H4 (cell line): ENCODE measurements at regions not wholly inside any gene's neighbourhood (a gene's known extent, or its start where the extent isn't known, plus 50 kb on each side); places are given as distances from the start of the nearest gene placed in this dataset.
A peak's percentile ranks its signal among the peaks of the same experiment; 100 is the strongest.
"Not testable (repeated sequence)": the region's sequence is repeated elsewhere in the genome, so short reads cannot be mapped to it uniquely, and the experiment has no call there.

Source experiments
- DNase-seq: peaks from one replicate; pipeline ENCODE4 v3.0.0-alpha.2; 2015; ENCODE audit warnings: low spot score

DNA sequence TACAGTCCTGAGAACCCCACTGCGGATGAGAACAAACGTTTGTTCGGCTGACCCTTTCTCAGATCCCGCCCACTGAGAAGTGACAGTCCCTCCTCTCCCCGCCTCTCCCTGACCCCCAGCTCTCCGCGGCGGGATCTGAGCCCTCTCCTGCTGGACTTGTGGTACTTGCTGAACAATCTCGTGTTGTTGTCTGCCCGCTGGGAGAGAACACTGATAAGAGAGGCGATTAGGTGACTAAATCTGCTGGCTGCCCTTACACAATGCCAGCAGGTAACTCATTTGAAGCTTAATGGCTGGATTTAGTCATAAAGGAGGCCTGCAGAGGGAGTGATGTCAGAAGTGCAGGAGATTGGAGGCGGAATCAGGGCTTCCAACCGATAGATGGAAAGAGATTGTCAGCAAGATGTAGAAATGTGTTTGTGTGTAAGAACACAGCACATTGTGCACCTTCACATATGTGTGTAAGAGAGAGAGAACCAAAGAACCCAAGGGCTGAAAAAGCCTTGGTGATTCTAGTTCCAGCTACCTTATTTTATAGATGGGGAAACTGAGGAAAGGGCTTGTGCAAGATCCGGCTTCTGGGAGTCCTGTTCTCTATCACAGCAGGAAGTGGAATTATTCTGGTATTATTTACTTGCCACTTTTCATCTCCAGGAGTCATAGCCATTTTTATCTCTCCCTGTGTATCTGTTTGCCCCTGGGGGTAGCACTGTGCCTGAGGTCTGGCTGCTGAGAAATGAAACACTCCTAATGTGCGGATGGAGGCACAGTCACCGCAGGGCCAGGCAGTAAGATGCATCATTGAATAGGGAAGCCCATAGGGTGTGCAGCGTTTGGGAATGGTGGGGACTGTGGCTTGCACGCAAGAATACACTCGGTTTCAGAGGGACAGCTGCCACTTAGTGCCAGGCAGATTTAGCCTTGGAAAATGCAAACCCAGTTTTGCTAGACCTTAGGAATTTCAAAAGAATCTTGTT lies 203.7 kb upstream of the MSX2 start:
- DNase-seq = peak; percentile 48

DNA sequence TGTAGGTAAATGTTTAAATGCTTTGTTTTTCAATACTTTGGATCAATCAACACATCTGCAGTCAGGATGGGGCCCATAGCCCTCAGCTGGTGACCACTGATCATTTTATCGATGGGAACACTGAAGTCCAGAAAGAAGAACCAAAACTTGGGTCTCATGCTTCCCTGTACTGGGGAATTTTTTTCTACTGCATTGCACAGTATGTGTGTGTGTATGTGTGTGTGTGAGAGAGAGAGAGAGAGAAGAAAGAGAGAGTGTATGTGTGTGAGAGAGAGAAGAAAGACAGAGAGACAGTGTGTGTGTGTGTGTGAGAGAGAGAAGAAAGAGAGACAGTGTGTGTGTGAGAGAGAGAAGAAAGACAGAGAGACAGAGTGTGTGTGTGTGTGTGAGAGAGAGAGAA lies 202.9 kb upstream of the MSX2 start:
- DNase-seq = no peak

DNA sequence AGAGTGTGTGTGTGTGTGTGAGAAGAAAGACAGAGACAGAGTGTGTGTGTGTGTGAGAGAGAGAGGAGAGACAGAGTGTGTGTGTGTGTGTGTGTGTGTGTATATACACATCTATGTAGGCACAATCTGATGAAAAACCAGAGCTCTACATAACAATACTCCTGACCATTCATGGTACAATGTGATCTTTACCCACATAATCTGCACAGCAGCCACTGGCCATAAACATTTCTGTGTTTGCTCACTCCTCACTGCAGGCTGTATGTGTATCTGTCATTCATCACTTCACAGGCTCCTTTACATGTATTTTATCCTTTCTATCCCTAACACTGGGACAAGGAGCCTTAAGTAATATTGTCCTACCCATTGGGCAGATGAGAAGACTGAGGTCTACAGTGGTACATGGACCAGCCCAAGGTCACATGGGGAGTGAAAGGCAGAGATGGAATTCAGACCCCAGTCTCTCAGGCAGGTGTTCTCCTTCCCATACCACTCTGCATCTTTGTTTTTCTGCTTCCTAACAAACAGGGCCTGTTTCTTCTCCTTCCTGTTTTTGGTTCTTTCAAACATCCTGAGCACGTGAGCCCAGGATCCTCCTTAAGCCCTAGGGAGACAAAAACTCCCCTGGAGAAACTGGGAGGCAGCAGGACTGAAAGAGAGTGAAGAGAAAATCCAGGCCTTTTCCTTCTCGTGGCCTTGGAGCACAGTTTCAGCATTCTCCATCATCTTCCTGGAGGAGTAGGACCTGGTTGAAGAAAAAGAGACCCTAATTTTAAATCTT lies 201.7 kb upstream of the MSX2 start:
- DNase-seq = no peak

DNA sequence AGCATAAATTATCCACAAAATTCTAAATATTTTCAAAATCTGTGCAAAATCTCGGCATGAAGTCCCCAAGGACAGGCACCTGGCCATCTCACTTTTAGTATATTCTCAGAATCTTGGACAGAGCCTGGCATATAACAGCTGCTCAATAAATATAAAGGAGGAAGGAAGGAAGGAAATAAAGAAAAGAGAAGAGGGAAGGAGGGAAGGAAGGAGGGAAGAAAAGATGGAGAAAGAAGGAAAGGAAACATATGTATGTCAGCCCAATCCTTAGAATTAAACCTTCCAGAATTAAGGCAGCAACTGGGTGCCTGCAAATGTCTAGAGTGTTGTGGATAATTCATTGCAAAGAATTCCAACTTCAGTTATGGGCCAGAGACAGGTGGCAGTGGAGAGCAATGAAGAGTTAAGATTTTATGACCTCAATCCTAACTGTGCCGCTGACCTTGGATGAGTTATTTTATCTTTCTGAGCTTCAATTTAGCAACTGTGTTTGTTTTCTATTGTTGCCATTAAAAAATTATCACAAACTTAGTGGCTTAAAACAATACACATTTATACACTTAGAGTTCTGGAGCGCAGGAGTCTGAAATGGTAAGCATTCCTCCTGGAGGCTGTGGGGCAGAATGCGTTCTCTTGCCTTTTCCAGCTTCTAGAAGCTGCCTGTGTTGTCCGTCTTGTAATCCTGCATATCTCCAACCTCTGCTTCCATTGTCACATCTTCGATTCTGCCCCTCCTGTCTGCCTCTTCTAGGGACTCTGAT lies 200.9 kb upstream of the MSX2 start:
- no peak for DNase-seq

DNA sequence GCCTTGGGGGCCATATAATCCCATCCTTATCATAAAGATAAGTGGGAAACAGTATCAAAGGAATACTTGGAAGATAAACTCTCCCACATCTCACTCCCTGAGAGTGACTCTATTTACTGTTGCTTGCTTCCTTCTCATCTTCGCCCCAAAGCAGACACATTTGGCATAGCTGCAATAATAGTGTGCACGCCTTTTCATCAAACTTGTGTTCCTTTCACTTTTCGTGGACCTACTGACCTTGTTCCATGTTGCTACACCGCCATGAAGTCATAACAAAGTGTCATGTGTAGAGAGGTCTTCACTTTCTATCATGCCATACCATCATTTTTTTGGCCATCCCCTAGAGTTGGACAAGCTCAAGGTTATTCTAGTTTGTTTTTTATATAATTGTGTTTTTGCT lies 200.0 kb upstream of the MSX2 start:
- DNase-seq = no peak

DNA sequence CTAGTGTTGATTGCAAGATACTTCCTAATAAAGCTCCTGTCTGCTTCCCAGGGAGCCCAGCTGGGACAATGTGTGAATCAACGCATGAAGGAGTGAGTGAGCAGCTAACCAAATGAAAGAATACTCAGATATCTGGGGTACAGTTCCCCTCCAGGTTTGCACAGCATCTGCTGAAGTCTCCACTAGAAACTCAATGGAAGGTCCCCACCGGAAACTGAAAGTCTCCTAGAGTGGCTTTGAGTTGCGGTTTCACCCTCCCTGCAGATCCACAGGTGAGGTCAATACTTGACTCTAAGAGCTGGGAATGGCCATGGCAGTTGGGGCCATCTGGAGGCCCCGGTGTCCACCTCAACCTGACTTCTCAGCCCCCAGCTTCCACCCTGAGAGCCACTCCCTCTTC lies 198.2 kb upstream of the MSX2 start:
- no peak for DNase-seq

DNA sequence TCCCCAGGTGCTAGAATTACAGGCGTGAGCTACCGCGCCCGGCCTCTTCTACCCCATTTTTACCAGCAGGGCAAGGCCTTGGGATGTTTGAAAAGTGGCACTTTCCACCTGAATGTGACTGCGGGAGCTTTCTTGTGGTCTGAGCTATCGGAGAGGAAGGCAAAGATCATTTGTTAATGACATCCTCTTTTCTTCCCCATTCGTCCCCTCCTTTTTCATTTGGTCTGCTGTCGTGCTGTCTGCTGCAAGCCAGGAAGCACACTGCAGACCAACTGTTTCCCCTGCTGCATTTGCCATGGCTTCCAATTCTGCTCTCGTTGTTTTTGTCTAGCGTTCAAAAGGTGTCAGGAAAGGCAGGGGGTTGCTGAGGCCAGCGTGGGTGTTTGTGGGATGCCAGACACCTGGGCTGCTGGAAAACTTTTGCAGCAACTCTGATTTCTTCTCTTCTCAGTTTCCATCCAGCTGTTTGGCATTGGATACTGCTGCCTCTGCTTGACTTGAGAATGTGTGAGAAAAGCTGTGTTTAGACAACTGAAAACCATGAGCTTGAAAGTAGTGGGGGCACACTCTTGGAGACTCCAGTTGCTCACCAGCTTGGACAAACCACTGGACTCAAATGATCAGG lies 196.4 kb upstream of the MSX2 start:
- no peak for DNase-seq

DNA sequence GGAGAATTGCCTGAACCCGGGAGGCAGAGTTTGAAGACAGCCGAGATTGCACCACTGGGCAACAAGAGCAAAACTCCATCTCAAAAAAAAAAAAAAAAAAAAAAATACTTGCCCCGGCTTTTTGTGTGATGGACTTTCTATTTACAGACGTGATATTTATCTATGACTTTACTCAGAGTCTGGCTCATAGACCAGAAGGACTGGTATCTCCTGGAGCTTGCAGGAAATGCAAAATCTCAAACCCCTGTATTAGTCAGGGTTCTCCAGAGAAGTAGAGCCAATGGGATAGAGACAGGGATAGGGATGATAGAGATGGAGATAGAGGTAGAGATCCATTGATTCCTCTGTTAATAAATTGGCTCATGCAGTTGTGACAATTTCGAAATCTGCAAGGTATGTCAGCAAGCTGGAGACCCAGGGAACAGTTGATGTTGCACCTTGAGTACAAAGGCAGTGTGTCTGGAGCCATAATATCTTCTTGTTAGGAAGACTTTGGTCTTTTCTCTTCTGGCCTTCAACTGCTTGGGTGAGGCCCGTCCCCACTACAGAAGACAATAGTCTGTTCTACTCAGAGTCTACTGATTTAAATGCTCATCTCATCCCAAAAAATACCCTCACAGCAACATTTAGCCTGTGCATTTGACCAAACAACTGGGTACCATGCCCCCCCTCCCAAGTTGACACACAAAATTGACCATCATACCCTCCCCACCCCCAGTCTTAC lies 195.4 kb upstream of the MSX2 start:
- DNase-seq = no peak

DNA sequence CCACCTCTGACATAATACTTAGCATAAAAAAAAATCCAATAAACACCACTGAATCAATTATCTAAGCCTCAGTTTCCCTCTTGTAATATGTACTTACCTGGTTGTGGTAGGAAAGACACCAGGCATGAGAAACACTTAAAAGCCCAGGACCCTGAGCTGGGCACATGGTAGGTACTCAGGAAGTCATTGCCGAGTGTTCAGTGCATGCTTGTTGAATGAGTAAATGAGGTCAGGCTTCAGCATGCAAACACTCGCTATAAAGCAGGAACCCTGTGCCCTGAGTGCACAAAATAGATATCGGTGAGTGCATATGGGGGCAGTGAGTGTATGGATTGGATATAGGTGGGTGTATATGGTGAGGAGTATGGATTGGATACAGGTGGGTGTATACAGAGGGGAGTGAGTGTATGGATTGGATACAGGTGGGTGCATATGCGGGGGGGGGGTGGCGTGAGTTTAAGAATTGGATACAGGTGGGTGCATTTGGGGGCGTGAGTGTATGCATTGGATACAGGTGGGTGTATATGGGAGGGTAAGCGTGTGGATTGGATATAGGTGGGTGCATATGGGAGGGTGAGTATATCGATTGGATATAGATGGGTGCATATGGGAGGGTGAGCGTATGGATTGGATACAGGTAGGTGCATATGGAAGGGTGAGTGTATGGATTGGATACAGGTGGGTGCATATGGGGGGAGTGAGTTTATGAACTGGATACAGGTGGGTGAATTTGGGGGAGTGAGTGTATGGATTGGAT lies 194.3 kb upstream of the MSX2 start:
- no peak for DNase-seq

DNA sequence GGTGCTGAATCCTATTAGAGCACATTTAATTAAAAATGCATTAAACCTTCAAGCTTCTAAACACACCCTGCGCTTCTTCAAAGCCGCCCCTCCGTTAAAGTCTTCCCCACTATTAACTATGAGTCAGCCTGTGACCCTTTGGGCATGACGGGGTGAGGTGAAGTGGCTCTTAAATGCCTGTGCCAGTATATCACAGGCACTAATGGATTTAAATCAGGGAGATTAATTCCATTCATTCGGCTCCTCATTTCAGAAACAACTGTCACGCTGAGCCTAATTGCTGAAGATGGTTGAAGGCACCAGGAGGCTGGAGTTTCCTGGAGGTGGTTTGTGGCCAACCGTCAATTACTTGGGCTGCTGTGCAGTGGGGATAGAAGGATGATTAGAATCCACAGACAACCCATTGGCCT lies 192.6 kb upstream of the MSX2 start:
- DNase-seq = peak; percentile 51

DNA sequence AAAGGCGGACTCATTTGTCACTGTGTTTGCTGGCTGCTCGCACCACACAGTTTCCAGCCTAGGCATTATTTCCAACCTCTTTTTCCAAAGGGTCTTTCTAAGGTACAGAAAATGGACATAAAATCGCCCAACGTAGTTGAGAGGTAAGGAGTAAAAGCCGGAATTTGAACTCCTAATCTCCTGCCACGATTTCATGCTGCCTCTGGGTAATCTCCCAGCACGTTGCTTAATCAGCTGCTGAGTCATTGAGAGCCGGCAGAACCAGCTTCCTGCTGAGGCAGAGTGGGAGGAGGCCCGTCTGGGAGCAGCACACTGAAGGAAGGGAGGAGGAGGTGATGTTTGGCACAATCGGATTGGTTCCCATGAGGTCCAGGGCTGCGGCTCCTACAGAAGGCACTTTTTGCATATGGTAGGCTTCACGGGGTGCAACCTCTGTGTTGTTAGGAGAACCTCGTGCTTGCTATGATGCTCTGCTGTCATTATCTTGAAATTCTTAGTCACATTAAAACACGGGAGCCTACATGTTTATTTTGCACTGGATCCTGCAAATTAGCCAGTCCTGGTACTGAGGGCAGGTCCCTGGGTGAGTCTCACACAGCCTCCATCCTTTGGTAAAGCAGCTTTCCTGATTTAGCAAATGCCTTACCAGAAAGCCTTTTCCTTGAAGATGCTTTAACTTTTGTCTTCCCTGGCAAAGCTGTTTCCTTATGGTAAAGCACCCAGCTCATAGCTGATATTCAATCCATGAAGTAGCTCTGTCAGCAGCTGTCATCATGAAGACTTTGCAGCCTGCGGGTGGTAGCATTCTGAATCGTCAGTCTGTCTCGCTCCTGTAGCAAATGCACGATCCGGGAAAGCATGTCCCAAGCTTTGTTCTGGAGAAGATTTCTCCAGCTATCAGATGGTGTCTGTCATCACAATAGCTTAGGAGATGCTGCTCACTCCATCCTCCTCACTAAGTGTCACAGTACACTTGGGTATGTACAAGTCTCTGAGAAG lies 191.6 kb upstream of the MSX2 start:
- DNase-seq = peak; percentile 99

DNA sequence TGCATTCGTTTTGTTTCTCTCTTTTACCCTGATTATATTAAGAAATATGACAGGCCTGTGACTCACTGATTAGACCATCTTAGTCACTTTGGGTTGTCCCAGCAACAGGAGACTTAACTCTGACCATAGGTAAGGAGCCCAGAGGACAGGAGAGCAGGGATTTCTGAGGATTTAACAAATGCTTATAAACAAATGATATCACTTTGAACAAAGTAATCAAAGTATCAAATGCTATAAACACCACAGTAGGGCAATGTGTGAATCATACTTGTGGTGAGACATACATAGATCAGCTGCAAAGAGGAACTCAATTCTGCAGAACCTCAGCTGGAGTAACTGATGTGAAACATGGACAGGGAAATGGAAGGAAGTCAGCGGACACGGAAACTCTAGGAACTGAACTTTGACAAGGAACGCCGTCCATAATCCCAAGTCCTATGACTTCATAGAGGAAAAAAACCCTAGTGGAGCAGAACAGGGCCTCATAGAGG lies 190.6 kb upstream of the MSX2 start:
- DNase-seq = peak; percentile 98

DNA sequence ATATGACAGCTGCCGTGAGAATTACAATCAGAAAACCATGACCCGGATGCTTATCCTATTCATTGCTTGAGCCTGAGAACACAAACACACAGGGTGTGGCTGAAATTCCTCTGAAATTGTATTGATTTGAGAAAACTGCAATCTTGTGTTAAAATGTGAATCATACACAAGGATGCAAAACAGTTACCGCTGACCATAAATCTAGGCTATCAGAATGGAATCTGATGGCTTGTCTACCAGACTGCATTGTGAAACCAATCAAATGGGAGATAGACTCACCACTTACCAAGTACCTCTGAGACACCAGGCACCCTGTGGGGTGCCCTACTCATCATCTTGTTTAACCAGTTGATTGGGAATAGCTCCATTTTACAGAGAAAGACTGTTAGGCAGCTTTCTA lies 188.7 kb upstream of the MSX2 start:
- peak; percentile 41 for DNase-seq

DNA sequence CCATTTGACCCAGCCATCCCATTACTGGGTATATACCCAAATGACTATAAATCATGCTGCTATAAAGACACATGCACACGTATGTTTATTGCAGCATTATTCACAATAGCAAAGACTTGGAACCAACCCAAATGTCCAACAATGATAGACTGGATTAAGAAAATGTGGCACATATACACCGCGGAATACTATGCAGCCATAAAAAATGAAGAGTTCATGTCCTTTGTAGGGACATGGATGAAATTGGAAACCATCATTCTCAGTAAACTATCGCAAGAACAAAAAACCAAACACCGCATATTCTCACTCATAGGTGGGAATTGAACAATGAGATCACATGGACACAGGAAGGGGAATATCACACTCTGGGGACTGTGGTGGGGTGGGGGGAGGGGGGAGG lies 184.6 kb upstream of the MSX2 start:
- DNase-seq = not testable (repeated sequence)

DNA sequence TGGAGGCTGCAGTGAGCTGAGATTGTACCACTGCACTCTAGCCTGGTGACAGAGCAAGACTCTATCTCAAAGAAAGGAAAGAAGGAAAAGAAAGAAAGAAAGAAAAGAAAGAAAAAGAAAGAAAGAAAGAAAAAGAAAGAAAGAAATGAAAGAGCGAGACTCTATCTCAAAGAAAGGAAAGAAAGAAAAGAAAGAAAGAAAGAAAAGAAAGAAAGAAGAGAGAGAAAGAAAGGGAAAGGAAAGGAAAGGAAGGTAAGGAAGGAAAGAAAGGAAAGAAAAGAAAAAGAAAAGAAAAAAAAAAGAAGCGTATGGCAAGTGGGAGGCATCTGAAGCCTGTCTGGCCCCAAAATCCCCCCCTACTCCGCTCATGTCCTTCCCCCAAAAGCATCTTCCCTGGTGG lies 182.3 kb upstream of the MSX2 start:
- DNase-seq = no peak

DNA sequence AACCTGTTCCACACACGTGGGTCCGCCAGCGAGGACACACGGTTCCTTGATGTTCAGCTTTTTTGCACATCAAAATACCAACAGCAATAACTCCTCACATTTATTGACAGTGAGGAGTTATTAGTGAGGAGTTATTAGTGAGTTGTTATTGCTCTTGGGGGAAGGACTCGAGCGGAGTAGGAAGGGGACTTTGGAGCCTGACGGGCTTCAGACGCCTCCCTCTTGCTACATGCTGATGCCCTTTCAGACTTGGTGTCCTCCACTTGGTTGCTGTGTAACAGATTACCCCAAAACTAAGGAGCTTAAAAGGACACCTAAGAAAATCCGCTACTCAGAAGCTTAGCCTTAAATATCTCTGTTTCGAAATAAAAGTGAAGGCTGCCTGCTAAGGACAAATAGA lies 181.9 kb upstream of the MSX2 start:
- DNase-seq = no peak

DNA sequence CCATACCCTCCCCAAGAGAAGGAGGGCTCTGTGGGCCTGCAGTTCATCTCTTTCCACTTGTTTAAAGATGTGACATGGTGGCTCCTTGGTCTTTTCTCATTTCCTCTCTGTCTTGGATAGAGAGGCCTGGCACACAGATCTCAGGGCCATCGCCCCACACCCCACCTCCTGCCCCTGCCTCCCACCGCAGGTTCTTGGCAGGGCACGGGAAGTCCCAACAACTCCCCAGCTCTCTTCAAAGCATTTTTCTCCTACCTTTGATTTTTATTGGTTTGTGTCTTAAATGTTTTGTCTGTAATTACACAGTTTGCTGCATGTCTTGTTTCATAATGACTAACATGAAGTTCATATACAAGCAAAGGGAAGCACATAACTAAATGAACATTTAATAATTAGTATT lies 178.5 kb upstream of the MSX2 start:
- DNase-seq = no peak

DNA sequence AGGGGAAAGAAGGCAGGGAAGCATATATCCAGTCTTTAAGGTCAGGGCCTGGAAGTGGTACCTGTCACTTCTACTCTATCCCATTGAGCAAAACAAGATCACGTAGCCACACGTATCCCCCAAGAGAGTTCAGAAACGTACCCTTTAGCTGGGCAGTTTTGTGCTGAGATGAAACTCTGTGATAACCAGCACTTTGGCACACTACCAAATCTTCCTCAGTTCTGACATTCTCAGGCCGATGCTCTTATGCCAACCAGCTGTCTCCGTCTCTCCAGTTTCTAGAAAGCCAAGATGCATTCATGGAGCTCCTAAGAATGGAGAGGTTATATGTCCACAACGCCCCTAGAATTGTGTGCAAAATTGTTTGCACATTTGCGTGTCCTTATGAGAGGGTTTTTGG lies 176.6 kb upstream of the MSX2 start:
- DNase-seq = no peak

DNA sequence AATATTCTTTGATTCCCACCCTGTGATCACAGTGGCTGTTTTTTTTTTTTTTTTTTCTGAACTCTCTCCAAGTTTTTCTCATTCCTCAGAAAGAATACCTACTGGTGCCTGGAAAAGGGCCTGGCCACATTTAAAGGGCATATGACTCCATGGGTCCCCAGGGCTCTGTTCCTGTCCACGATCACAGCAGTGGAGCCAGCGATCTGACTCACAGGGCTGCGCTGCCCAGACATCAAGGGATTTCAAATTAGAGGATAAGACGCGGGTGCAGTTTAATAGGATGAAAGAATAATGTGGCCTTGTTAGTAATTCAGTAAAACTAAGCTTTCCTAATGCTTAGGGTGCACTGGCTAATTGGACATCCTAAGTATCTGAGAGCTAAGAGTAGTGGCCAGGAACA lies 175.1 kb upstream of the MSX2 start:
- DNase-seq = no peak
